Spleen (tissue), 7 donors: ENCODE measurements at regions not wholly inside any gene's neighbourhood (a gene's known extent, or its start where the extent isn't known, plus 50 kb on each side); places are given as distances from the start of the nearest gene placed in this dataset.

Experiments
- POLR2A ChIP-seq, 3 donors: fragments of 450-650 bp; IDR thresholded peaks; one replicate each; pipeline ENCODE4 v1.5.1; 2017; ENCODE audit warnings: antibody characterized with exemption in 3 of 3, mild to moderate bottlenecking in 1 of 3
- POLR2AphosphoS5 ChIP-seq, 3 donors: sonication (generic); formaldehyde crosslinking; IDR thresholded peaks; one replicate each; pipeline ENCODE4 v1.5.1; 2017; ENCODE audit warnings: antibody characterized with exemption in 3 of 3
- TF ChIP-seq, protein P1 (sequence below), 11 experiments: fragments of 200-600 bp in 7 of 11; fragments of 450-650 bp in 4 of 11; sonication (generic) in 4 of 11; IDR thresholded peaks in 8 of 11; conservative IDR thresholded peaks in 3 of 11; 1 replicate in 7 of 11; 2 replicates in 4 of 11; pipeline versions ENCODE4 v1.4.0 to v1.8.0; 2016 to 2021; ENCODE audit warnings: antibody characterized with exemption in 11 of 11, inconsistent platforms in 4 of 11, mild to moderate bottlenecking in 1 of 11
- donor health status: DM: no; HTN: no; CAD: no; lungs with moderate emphysema.
- donor health status: DM: no; HTN: no; CAD: no.
- donor health status: DM: no; HTN: no; CAD: no.

DNA sequence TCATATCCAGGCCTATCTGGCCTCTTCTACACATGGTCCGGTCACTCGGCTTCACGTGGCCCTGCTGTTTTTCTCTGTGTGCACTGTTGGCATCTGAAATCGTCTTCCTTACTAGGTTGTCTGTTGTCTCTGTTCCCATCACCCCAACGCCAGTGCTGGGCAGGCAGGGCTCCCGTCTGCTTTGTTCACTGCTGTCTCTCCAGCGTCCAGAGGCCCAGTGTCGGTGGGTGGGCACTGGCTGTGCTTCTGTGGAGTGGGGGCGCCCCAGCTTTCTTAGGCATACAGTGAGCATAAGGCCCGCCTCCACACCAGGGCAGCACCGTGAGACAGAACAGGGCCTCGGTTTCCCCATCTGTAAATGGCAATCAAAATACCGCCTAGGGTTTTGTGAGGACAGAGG is 153.1 kb downstream of the BCL11B start:
- TF ChIP-seq, protein P1, sequence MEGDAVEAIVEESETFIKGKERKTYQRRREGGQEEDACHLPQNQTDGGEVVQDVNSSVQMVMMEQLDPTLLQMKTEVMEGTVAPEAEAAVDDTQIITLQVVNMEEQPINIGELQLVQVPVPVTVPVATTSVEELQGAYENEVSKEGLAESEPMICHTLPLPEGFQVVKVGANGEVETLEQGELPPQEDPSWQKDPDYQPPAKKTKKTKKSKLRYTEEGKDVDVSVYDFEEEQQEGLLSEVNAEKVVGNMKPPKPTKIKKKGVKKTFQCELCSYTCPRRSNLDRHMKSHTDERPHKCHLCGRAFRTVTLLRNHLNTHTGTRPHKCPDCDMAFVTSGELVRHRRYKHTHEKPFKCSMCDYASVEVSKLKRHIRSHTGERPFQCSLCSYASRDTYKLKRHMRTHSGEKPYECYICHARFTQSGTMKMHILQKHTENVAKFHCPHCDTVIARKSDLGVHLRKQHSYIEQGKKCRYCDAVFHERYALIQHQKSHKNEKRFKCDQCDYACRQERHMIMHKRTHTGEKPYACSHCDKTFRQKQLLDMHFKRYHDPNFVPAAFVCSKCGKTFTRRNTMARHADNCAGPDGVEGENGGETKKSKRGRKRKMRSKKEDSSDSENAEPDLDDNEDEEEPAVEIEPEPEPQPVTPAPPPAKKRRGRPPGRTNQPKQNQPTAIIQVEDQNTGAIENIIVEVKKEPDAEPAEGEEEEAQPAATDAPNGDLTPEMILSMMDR (IDR thresholded peaks at IDR 0.05 in 8 of 11, conservative IDR thresholded peaks at IDR 0.05 in 3 of 11) = no peak
- no peak for TF ChIP-seq POLR2A (IDR thresholded peaks at IDR 0.05)
- TF ChIP-seq POLR2AphosphoS5 (IDR thresholded peaks at IDR 0.05) = no peak
